H9 (cell line): ENCODE measurements at regions not wholly inside any gene's neighbourhood (a gene's known extent, or its start where the extent isn't known, plus 50 kb on each side); places are given as distances from the start of the nearest gene placed in this dataset.

ENCODE experiments used
- DNase-seq: peaks from one replicate; pipeline ENCODE4 v3.0.0-alpha.2; 2017
- H2AFZ ChIP-seq: one replicate; pipeline ENCODE4 v1.6.1; 2013; ENCODE audit warnings: mild to moderate bottlenecking, low read length, control low read depth, moderate library complexity
- H2AK5ac ChIP-seq: 2 replicates; pipeline ENCODE4 v1.6.1; 2013; ENCODE audit warnings: low read length, control low read depth, mixed read lengths; ENCODE audit not compliant: insufficient read length
- H2BK120ac ChIP-seq: one replicate; pipeline ENCODE4 v1.6.1; 2013; ENCODE audit warnings: low read depth, mild to moderate bottlenecking, low read length, control low read depth, inconsistent platforms; ENCODE audit not compliant: poor library complexity, severe bottlenecking
- H2BK12ac ChIP-seq: 2 replicates; pipeline ENCODE4 v1.6.1; 2013; ENCODE audit warnings: low read length, control low read depth, mixed read lengths, low read depth; ENCODE audit not compliant: insufficient read length
- H2BK15ac ChIP-seq: 2 replicates; pipeline ENCODE4 v1.6.1; 2013; ENCODE audit warnings: low read depth, low read length, control low read depth
- H2BK20ac ChIP-seq: one replicate; pipeline ENCODE4 v1.6.1; 2013; ENCODE audit warnings: low read depth, mild to moderate bottlenecking, low read length, control low read depth, inconsistent platforms; ENCODE audit not compliant: poor library complexity, severe bottlenecking
- H2BK5ac ChIP-seq: 2 replicates; pipeline ENCODE4 v1.6.1; 2013; ENCODE audit warnings: low read length, control low read depth, mixed read lengths; ENCODE audit not compliant: insufficient read length
- H3K14ac ChIP-seq: 2 replicates; pipeline ENCODE4 v1.6.1; 2013; ENCODE audit warnings: low read length, control low read depth; ENCODE audit not compliant: insufficient read depth
- H3K18ac ChIP-seq: 2 replicates; pipeline ENCODE4 v1.6.1; 2013; ENCODE audit warnings: low read depth, mild to moderate bottlenecking, mixed read lengths, low read length, control low read depth; ENCODE audit not compliant: insufficient read length
- H3K23ac ChIP-seq: 2 replicates; pipeline ENCODE4 v1.6.1; 2013; ENCODE audit warnings: low read length, control low read depth, mixed read lengths, low read depth; ENCODE audit not compliant: insufficient read length
- H3K23me2 ChIP-seq: 2 replicates; pipeline ENCODE4 v1.6.1; 2013; ENCODE audit warnings: low read depth, mild to moderate bottlenecking, mixed read lengths, low read length, control low read depth; ENCODE audit not compliant: insufficient read length, poor library complexity, severe bottlenecking
- H3K27ac ChIP-seq: 2 replicates; pipeline ENCODE4 v1.5.1; 2013; ENCODE audit warnings: low read length, control low read depth, mixed read lengths, low read depth; ENCODE audit not compliant: insufficient read length
- H3K27me3 ChIP-seq: 2 replicates; pipeline ENCODE4 v1.6.1; 2013; ENCODE audit warnings: low read length, control low read depth, inconsistent platforms; ENCODE audit not compliant: insufficient read depth
- H3K4ac ChIP-seq: 2 replicates; pipeline ENCODE4 v1.6.1; 2013; ENCODE audit warnings: low read depth, mild to moderate bottlenecking, control low read depth, inconsistent platforms, low read length, moderate library complexity
- H3K4me1 ChIP-seq: 2 replicates; pipeline ENCODE4 v1.6.1; 2013; ENCODE audit warnings: low read length, control low read depth, inconsistent platforms; ENCODE audit not compliant: insufficient read depth
- H3K4me2 ChIP-seq: 2 replicates; pipeline ENCODE4 v1.6.1; 2013; ENCODE audit warnings: low read length, control low read depth, mixed read lengths; ENCODE audit not compliant: insufficient read length, insufficient read depth
- H3K56ac ChIP-seq: 2 replicates; pipeline ENCODE4 v1.6.1; 2013; ENCODE audit warnings: low read depth, mild to moderate bottlenecking, mixed read lengths, low read length, control low read depth; ENCODE audit not compliant: insufficient read length
- H3K79me1 ChIP-seq: 2 replicates; pipeline ENCODE4 v1.6.1; 2013; ENCODE audit warnings: low read depth, mild to moderate bottlenecking, moderate library complexity, low read length, control low read depth, inconsistent platforms; ENCODE audit not compliant: insufficient read depth, poor library complexity, severe bottlenecking
- H3K79me2 ChIP-seq: 2 replicates; pipeline ENCODE4 v1.6.1; 2013; ENCODE audit warnings: low read length, control low read depth, inconsistent platforms; ENCODE audit not compliant: insufficient read depth
- H3K9ac ChIP-seq: 2 replicates; pipeline ENCODE4 v1.6.1; 2013; ENCODE audit warnings: low read length, control low read depth, mixed read lengths; ENCODE audit not compliant: insufficient read length; ENCODE audit errors: extremely low read depth
- H3K9me3 ChIP-seq: one replicate; pipeline ENCODE4 v1.6.1; 2013; ENCODE audit warnings: low read depth, low read length, inconsistent platforms; ENCODE audit not compliant: control insufficient read depth
- H3T11ph ChIP-seq: one replicate; pipeline ENCODE4 v1.6.1; 2013; ENCODE audit warnings: mild to moderate bottlenecking, low read length, control low read depth, inconsistent platforms
- H4K20me1 ChIP-seq: one replicate; pipeline ENCODE4 v1.6.1; 2013; ENCODE audit not compliant: control insufficient read depth, insufficient read length, insufficient read depth
- H4K5ac ChIP-seq: 2 replicates; pipeline ENCODE4 v1.6.1; 2013; ENCODE audit warnings: low read depth, mild to moderate bottlenecking, mixed read lengths, low read length, control low read depth; ENCODE audit not compliant: insufficient read length
- H4K8ac ChIP-seq: replicated peaks from 2 replicates; pipeline ENCODE4 v1.6.1; 2013; ENCODE audit warnings: low read length, control low read depth, mixed read lengths, low read depth; ENCODE audit not compliant: insufficient read length
- H4K91ac ChIP-seq: 2 replicates; pipeline ENCODE4 v1.6.1; 2013; ENCODE audit warnings: low read depth, mild to moderate bottlenecking, moderate library complexity, mixed read lengths, low read length, control low read depth; ENCODE audit not compliant: insufficient read length
- H3K27ac Mint-ChIP-seq, 3 experiments: 2 replicates in 2 of 3; 3 replicates in 1 of 3; pipeline ENCODE4 v1.8.0; 2020 to 2021; ENCODE audit warnings: mixed read lengths in 3 of 3, mild to moderate bottlenecking in 1 of 3, moderate library complexity in 1 of 3
- H3K27me3 Mint-ChIP-seq: 2 replicates; pipeline ENCODE4 v1.8.0; 2021; ENCODE audit warnings: low read depth, mild to moderate bottlenecking, moderate library complexity, mixed read lengths
- H3K36me3 Mint-ChIP-seq, 3 experiments: 2 replicates in 2 of 3; 3 replicates in 1 of 3; pipeline ENCODE4 v1.8.0; 2020 to 2021; ENCODE audit warnings: low read depth in 3 of 3, mixed read lengths in 3 of 3; ENCODE audit not compliant: insufficient read depth in 1 of 3
- H3K4me1 Mint-ChIP-seq, 2 experiments: 2 replicates each; pipeline ENCODE4 v1.8.0; 2020; ENCODE audit warnings: mixed read lengths in 2 of 2
- H3K4me3 Mint-ChIP-seq, 2 experiments: 2 replicates in 1 of 2; 3 replicates in 1 of 2; pipeline ENCODE4 v1.8.0; 2020 to 2021; ENCODE audit warnings: mild to moderate bottlenecking in 2 of 2, mixed read lengths in 2 of 2, moderate library complexity in 1 of 2
- H3K9me3 Mint-ChIP-seq, 2 experiments: 2 replicates in 1 of 2; 3 replicates in 1 of 2; pipeline ENCODE4 v1.8.0; 2020; ENCODE audit warnings: mild to moderate bottlenecking in 2 of 2, mixed read lengths in 2 of 2, moderate library complexity in 1 of 2
- CTCF ChIP-seq: fragments of 200-600 bp; sonication (generic); conservative IDR thresholded peaks from 3 replicates; pipeline ENCODE4 v1.8.0; 2021; ENCODE audit warnings: antibody characterized with exemption, mild to moderate bottlenecking
- WGBS: extraction: QIAGEN DNeasy Blood & Tissue Kit; methylation state at CpG from one replicate; pipeline ENCODE4 v1.1.7; 2013; ENCODE audit warnings: missing lambda C conversion rate, low lambda C conversion rate, mixed read lengths; ENCODE audit not compliant: insufficient read length; ENCODE audit errors: extremely low coverage; 5-methylcytosine and 5-hydroxymethylcytosine counted together

GRCh38 chr11:22561283-22561682, 64.3 kb downstream of the FANCF start:
- Histone ChIP-seq H2AK5ac (no peak overlapping the region), H3K9ac (no peak overlapping the region), H3K4me1 (no peaks in the 10 kb centered on the region), H2AFZ (no peak overlapping the region), H2BK5ac (no peak overlapping the region), H3K9me3 (no peaks in the 10 kb centered on the region), H3K4me2 (no peak overlapping the region), H3K23ac (no peak overlapping the region), H3K27me3 (no peaks in the 10 kb centered on the region), H3T11ph (no peak overlapping the region), H4K20me1 (no peaks in the 10 kb centered on the region), H3K14ac (no peak overlapping the region), H3K79me1 (no peaks in the 10 kb centered on the region), H2BK20ac (no peak overlapping the region), H3K23me2 (no peaks in the 10 kb centered on the region), H3K4ac (no peak overlapping the region), H2BK120ac (no peak overlapping the region), H3K27ac (no peak overlapping the region), H2BK12ac (no peak overlapping the region), H4K91ac (no peak overlapping the region), H2BK15ac (no peak overlapping the region), H3K79me2 (no peaks in the 10 kb centered on the region), H4K5ac (no peak overlapping the region), H3K18ac (no peak overlapping the region), H4K8ac (no peak overlapping the region), H3K56ac (no peak overlapping the region)
- no peak for DNase-seq
- no peak overlapping the region for H3K4me3 Mint-ChIP-seq
- H3K4me1 Mint-ChIP-seq = peaks cover 5 to 6% of the 10 kb centered on the region in 2 experiments
- no peaks in the 10 kb centered on the region for H3K9me3 Mint-ChIP-seq
- no CpG with 5 or more reads among the region's 2 CpGs for WGBS
- no peak overlapping the region for H3K27ac Mint-ChIP-seq
- no peaks in the 10 kb centered on the region for H3K27me3 Mint-ChIP-seq
- TF ChIP-seq CTCF = no peak
- no peaks in the 10 kb centered on the region for H3K36me3 Mint-ChIP-seq
